ENCODE measurements at regions not wholly inside any gene's neighbourhood (a gene's known extent, or its start where the extent isn't known, plus 50 kb on each side); places are given as distances from the start of the nearest gene placed in this dataset.
A peak's percentile ranks its signal among the peaks of the same experiment; 100 is the strongest.

DNA sequence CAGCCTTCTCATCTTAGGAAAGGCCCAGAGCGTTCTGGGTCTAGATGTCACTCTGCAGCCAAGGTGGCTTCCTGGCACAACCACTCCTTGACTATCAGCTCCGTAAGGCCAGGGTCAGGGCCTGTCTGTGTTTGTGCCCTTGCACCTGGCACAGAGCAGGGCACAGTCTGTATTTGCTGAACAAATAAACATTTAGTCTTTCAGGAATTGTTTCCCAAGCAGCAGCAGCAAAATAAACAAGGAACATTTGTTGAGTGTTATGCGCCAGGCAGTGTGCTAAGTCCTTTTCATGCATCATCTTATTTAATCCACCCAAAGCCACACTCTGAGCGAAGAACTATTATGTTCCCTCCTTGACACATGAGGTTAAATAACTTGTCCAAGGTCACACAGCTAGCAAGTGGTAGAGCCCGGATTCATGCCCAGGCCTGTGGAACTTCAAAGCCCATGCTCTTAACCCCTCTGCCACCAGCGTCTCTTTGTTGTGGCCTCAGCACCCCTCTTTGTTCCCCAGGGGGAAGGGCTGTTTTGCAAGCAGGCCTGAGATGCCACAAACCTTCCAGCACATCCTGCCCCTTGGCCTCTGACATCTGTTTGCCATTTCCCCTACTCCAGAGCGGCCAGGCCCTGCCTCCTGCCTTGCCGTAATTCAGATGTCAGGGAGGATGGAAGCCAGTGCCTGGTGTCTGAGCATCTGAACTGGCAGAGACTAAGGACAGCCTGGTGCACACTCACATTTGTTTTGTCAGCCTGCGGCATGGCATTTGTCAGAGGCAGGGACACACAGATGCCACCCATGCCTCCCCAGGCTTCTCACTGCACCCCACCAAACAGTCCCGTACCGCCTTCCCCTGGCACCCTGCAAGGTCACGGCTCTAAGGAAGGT is 325.8 kb upstream of the ZMIZ1 start:
- Histone ChIP-seq H3K36me3 (ENCODE audit: low read depth, missing control alignments) (no peaks in the 10 kb centered on the region), H3K27me3 (no peaks in the 10 kb centered on the region), H3K9me3 (no peaks in the 10 kb centered on the region), H3K4me1 (peaks cover 27% of the 10 kb centered on the region), H3K4me3 (no peak overlapping the region), H3K27ac (no peak overlapping the region)
- no peak for DNase-seq
- 57 to 73% methylated on average over 12 of the region's 12 CpGs for WGBS, 2 donors
- no peak for TF ChIP-seq POLR2A (IDR thresholded peaks at IDR 0.05)
- TF ChIP-seq, protein P1, sequence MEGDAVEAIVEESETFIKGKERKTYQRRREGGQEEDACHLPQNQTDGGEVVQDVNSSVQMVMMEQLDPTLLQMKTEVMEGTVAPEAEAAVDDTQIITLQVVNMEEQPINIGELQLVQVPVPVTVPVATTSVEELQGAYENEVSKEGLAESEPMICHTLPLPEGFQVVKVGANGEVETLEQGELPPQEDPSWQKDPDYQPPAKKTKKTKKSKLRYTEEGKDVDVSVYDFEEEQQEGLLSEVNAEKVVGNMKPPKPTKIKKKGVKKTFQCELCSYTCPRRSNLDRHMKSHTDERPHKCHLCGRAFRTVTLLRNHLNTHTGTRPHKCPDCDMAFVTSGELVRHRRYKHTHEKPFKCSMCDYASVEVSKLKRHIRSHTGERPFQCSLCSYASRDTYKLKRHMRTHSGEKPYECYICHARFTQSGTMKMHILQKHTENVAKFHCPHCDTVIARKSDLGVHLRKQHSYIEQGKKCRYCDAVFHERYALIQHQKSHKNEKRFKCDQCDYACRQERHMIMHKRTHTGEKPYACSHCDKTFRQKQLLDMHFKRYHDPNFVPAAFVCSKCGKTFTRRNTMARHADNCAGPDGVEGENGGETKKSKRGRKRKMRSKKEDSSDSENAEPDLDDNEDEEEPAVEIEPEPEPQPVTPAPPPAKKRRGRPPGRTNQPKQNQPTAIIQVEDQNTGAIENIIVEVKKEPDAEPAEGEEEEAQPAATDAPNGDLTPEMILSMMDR (IDR thresholded peaks at IDR 0.05) = no peak
- intact Hi-C loops (cut with DNase I; ENCODE audit: low total_unique reads) = no loop called here

DNA sequence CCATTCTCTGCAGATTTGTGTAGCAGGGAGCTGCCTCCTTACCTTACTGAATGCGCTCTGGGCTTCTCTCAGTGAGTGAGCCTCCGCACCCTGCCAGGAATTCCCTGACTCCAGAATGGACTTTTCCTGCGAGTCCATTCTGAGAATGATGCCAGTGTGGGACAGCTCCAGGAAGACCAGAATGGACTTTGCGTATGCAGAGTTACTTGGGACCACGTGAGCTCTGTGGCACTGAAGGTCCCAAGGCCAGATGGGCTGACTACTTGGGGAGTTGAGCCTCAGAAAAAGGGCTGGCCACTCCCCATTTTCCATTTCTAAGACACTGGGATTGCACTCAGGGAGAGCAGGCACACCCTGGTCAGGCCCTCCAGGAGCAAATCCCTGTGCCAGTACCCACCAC is 324.7 kb upstream of the ZMIZ1 start:
- intact Hi-C loops (cut with DNase I; ENCODE audit: low total_unique reads) = no loop called here
- no peak for DNase-seq
- Histone ChIP-seq H3K27me3 (no peaks in the 10 kb centered on the region), H3K36me3 (ENCODE audit: low read depth, missing control alignments) (no peaks in the 10 kb centered on the region), H3K27ac (no peak overlapping the region), H3K9me3 (no peaks in the 10 kb centered on the region), H3K4me1 (peaks cover 27% of the 10 kb centered on the region), H3K4me3 (no peak overlapping the region)
- TF ChIP-seq POLR2A (IDR thresholded peaks at IDR 0.05) = no peak
- TF ChIP-seq, protein P1 (IDR thresholded peaks at IDR 0.05) = no peak
- 73 to 87% methylated on average over 5 of the region's 5 CpGs for WGBS, 2 donors

DNA sequence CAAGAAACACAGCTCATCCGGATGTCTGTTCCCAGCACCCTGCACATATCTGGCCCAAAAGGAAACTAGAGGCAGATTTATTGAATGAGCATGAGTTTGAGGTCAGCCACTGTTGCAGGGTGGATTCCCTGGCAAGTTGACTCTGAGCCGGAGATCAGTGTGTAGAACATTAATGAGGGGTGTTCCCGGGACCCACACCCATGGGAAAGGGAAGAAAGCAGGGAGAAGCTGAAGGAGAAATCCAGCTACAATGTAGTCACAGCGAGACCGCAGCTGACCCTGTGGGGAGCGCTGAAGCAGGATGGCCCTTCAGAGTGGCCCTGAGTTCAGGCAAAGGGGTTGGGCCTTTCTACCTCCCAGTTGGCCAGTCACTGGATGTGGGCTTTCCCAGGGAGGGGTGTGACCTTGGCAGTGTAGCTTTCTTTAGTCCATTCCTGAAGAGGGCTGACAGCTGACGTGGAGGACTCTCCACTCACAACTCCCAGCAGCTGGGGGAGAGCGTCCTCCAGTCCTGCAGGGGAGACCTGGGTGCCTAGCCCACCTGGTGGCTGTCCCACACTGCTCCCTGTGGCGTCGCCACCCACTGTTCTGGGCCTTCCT is 324.2 kb upstream of the ZMIZ1 start:
- WGBS, 2 donors = 34 to 42% methylated on average over 6 to 10 of the region's 10 CpGs
- no peaks in the 10 kb centered on the region for H3K36me3 ChIP-seq (ENCODE audit: low read depth, missing control alignments)
- DNase-seq = peak; percentile 70
- H3K4me1 ChIP-seq = peaks cover 27% of the 10 kb centered on the region
- H3K27me3 ChIP-seq = no peaks in the 10 kb centered on the region
- TF ChIP-seq POLR2A (IDR thresholded peaks at IDR 0.05) = no peak
- TF ChIP-seq, protein P1 (IDR thresholded peaks at IDR 0.05) = no peak
- no peaks in the 10 kb centered on the region for H3K9me3 ChIP-seq
- intact Hi-C loops (cut with DNase I; ENCODE audit: low total_unique reads) = no loop called here
- no peak overlapping the region for H3K27ac ChIP-seq
- no peak overlapping the region for H3K4me3 ChIP-seq

DNA sequence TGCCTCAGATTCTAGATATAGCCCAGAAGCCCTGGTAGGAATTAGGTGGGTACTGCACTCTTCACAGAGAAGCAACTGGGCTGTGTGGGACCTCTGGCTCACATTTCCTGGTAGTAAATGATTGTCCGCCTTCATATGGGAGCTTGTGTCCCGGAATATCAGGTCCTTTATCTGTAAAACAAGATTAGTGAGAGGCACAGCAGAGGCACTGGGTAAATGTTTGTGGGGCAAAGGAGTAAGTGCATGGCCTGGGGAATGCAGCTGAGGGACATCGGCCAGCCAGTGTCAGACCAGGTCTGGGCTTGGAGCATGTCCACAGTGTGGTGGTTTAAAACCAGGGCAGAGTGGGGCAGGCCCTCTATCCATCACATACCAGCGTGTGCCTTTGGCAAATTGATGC is 323.3 kb upstream of the ZMIZ1 start:
- H3K36me3 ChIP-seq (ENCODE audit: low read depth, missing control alignments) = no peaks in the 10 kb centered on the region
- no peak overlapping the region for H3K27ac ChIP-seq
- no peak for DNase-seq
- peaks cover 27% of the 10 kb centered on the region for H3K4me1 ChIP-seq
- intact Hi-C loops (cut with DNase I; ENCODE audit: low total_unique reads) = no loop called here
- no peaks in the 10 kb centered on the region for H3K27me3 ChIP-seq
- no peak overlapping the region for H3K4me3 ChIP-seq
- TF ChIP-seq, protein P1 (IDR thresholded peaks at IDR 0.05) = no peak
- no peak for TF ChIP-seq POLR2A (IDR thresholded peaks at IDR 0.05)
- H3K9me3 ChIP-seq = no peaks in the 10 kb centered on the region
- 51 to 79% methylated on average over 4 of the region's 4 CpGs for WGBS, 2 donors

Data from testis (tissue), 2 donors.